GM12875 (cell line): ENCODE measurements at regions not wholly inside any gene's neighbourhood (a gene's known extent, or its start where the extent isn't known, plus 50 kb on each side); places are given as distances from the start of the nearest gene placed in this dataset.

ENCODE experiments used
- H3K4me3 ChIP-seq: one replicate; pipeline ENCODE4 v1.5.1; 2011; ENCODE audit warnings: low read depth, low read length, control low read depth
- CTCF ChIP-seq: IDR thresholded peaks from 2 replicates; pipeline ENCODE4 v1.5.1; 2011; ENCODE audit warnings: low read depth, mild to moderate bottlenecking, control low read depth, inconsistent platforms, low read length, moderate library complexity, borderline replicate concordance; ENCODE audit not compliant: insufficient read depth

DNA sequence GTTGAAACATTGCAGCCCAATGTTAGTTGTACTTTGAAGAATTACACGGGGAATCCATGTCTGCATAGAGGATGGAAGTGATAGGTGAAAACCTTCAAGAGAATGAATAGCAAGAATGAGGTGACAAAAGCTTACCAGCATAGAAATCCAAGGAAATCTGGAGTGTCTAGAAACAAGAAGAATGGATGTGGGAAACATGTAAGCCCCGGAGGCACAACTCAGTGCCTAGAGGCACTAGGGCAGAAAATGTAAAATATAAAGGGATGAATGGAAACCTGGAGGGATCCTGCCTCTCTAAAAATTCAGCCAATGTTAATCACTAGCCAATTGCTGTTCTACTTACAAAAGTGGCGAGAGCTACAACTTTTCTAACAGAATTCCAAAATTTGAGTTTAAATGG is 619.0 kb downstream of the TBL1XR1 start:
- no peak for TF ChIP-seq CTCF

GRCh38 chr3:176577447-176577846 is 619.8 kb downstream of the TBL1XR1 start:
- no peak overlapping the region for H3K4me3 ChIP-seq
- TF ChIP-seq CTCF = no peak

More for the DNA sequence above, 619.0 kb downstream of the TBL1XR1 start:
- no peak overlapping the region for H3K4me3 ChIP-seq

GRCh38 chr3:176574786-176575185 is 622.5 kb downstream of the TBL1XR1 start:
- TF ChIP-seq CTCF = no peak
- H3K4me3 ChIP-seq = no peak overlapping the region

- no peak overlapping the region for H3K4me3 ChIP-seq
- TF ChIP-seq CTCF = no peak
Measured at GRCh38 chr3:176571926-176572325, 625.4 kb downstream of the TBL1XR1 start.

GRCh38 chr3:176570992-176571391 is 626.3 kb downstream of the TBL1XR1 start:
- TF ChIP-seq CTCF = no peak

GRCh38 chr3:176568189-176568588 is 629.1 kb downstream of the TBL1XR1 start:
- TF ChIP-seq CTCF = no peak
- no peak overlapping the region for H3K4me3 ChIP-seq

More at GRCh38 chr3:176570992-176571391, 626.3 kb downstream of the TBL1XR1 start:
- no peak overlapping the region for H3K4me3 ChIP-seq

- no peak for TF ChIP-seq CTCF
- H3K4me3 ChIP-seq = no peak overlapping the region
Measured at GRCh38 chr3:176566757-176567156, 630.5 kb downstream of the TBL1XR1 start.
